Astrocyte of the hippocampus (primary cell): ENCODE measurements at regions not wholly inside any gene's neighbourhood (a gene's known extent, or its start where the extent isn't known, plus 50 kb on each side); places are given as distances from the start of the nearest gene placed in this dataset.

Experiments used
- DNase-seq: peaks from one replicate; pipeline ENCODE4 v3.0.0; 2011; ENCODE audit warnings: low read depth, low spot score

GRCh38 chr1:232249861-232250777, 379.8 kb downstream of the SIPA1L2 start:
- no peak for DNase-seq

GRCh38 chr1:232249339-232249738, 380.6 kb downstream of the SIPA1L2 start:
- DNase-seq: no peak

GRCh38 chr1:232248276-232248820, 381.6 kb downstream of the SIPA1L2 start:
- DNase-seq: no peak

- no peak for DNase-seq
Observed at GRCh38 chr1:232247669-232248068, 382.3 kb downstream of the SIPA1L2 start.

- DNase-seq: no peak
Observed at GRCh38 chr1:232244426-232244825, 385.5 kb downstream of the SIPA1L2 start.

- DNase-seq: no peak
Observed at GRCh38 chr1:232239998-232240397, 389.9 kb downstream of the SIPA1L2 start.

- DNase-seq: no peak
Observed at GRCh38 chr1:232239522-232239921, 390.4 kb downstream of the SIPA1L2 start.

- DNase-seq: no peak
Observed at GRCh38 chr1:232238009-232238408, 391.9 kb downstream of the SIPA1L2 start.

- peak; percentile 23 for DNase-seq
Observed at GRCh38 chr1:232227306-232227705, 402.6 kb downstream of the SIPA1L2 start.

GRCh38 chr1:232226197-232226712, 403.7 kb downstream of the SIPA1L2 start:
- DNase-seq: peak; percentile 67

GRCh38 chr1:232225336-232226131, 404.4 kb downstream of the SIPA1L2 start:
- no peak for DNase-seq

- DNase-seq: no peak
Observed at GRCh38 chr1:232223887-232224286, 406.0 kb downstream of the SIPA1L2 start.

GRCh38 chr1:232223183-232223708, 406.7 kb downstream of the SIPA1L2 start:
- no peak for DNase-seq

- no peak for DNase-seq
Observed at GRCh38 chr1:232222614-232223013, 407.3 kb downstream of the SIPA1L2 start.

GRCh38 chr1:232221802-232222499, 408.0 kb downstream of the SIPA1L2 start:
- DNase-seq: peak; percentile 54

GRCh38 chr1:232218955-232219865, 410.7 kb downstream of the SIPA1L2 start:
- no peak for DNase-seq

GRCh38 chr1:232213928-232214327, 416.0 kb downstream of the SIPA1L2 start:
- DNase-seq: peak; percentile 9

- DNase-seq: no peak
Observed at GRCh38 chr1:232212253-232212652, 417.7 kb downstream of the SIPA1L2 start.

GRCh38 chr1:232211149-232211548, 418.8 kb downstream of the SIPA1L2 start:
- DNase-seq: no peak

- DNase-seq: peak; percentile 58
Observed at GRCh38 chr1:232209357-232209756, 420.6 kb downstream of the SIPA1L2 start.
